ENCODE measurements at regions not wholly inside any gene's neighbourhood (a gene's known extent, or its start where the extent isn't known, plus 50 kb on each side); places are given as distances from the start of the nearest gene placed in this dataset.

- TF ChIP-seq TAF1 (IDR thresholded peaks at IDR 0.05; ENCODE audit: low read depth) (no peak), NFIC (IDR thresholded peaks at IDR 0.05) (no peak), EGR1 (IDR thresholded peaks at IDR 0.05) (no peak), RAD21 (IDR thresholded peaks at IDR 0.05; ENCODE audit: low read depth) (no peak), FOXM1 (IDR thresholded peaks at IDR 0.05; ENCODE audit: borderline replicate concordance, low read depth) (no peak), YY1 (IDR thresholded peaks at IDR 0.05; ENCODE audit: low read depth) (no peak), EP300 (IDR thresholded peaks at IDR 0.05; ENCODE audit: borderline replicate concordance) (no peak), CREB1 (IDR thresholded peaks at IDR 0.05; ENCODE audit: low read depth) (no peak), TCF12 (IDR thresholded peaks at IDR 0.05; ENCODE audit: low read depth) (no peak), ZBTB7A (IDR thresholded peaks at IDR 0.05; ENCODE audit: low read depth) (no peak), USF1 (IDR thresholded peaks at IDR 0.05) (no peak), CEBPB (IDR thresholded peaks at IDR 0.05) (no peak), MAX (IDR thresholded peaks at IDR 0.05) (no peak), TEAD4 (IDR thresholded peaks at IDR 0.05) (no peak), REST (IDR thresholded peaks at IDR 0.05; ENCODE audit: low read depth) (no peak)
Measured at GRCh38 chr13:31543190-31543589, 196.1 kb upstream of the RXFP2 start.

GRCh38 chr13:31545616-31546015 lies 193.7 kb upstream of the RXFP2 start:
- no peak for TF ChIP-seq TAF1 (IDR thresholded peaks at IDR 0.05; ENCODE audit: low read depth)
- TF ChIP-seq NFIC (IDR thresholded peaks at IDR 0.05), result no peak
- no peak for TF ChIP-seq TEAD4 (IDR thresholded peaks at IDR 0.05)
- TF ChIP-seq ZBTB7A (IDR thresholded peaks at IDR 0.05; ENCODE audit: low read depth), result no peak
- TF ChIP-seq EGR1 (IDR thresholded peaks at IDR 0.05), result no peak
- TF ChIP-seq TCF12 (IDR thresholded peaks at IDR 0.05; ENCODE audit: low read depth), result no peak
- no peak for TF ChIP-seq FOXM1 (IDR thresholded peaks at IDR 0.05; ENCODE audit: borderline replicate concordance, low read depth)
- TF ChIP-seq MAX (IDR thresholded peaks at IDR 0.05), result no peak
- no peak for TF ChIP-seq YY1 (IDR thresholded peaks at IDR 0.05; ENCODE audit: low read depth)
- TF ChIP-seq REST (IDR thresholded peaks at IDR 0.05; ENCODE audit: low read depth), result no peak
- TF ChIP-seq CREB1 (IDR thresholded peaks at IDR 0.05; ENCODE audit: low read depth), result no peak
- TF ChIP-seq EP300 (IDR thresholded peaks at IDR 0.05; ENCODE audit: borderline replicate concordance), result no peak
- TF ChIP-seq CEBPB (IDR thresholded peaks at IDR 0.05), result no peak
- no peak for TF ChIP-seq RAD21 (IDR thresholded peaks at IDR 0.05; ENCODE audit: low read depth)
- no peak for TF ChIP-seq USF1 (IDR thresholded peaks at IDR 0.05)

GRCh38 chr13:31556376-31556775 lies 182.9 kb upstream of the RXFP2 start:
- TF ChIP-seq TCF12 (IDR thresholded peaks at IDR 0.05; ENCODE audit: low read depth) (no peak), TEAD4 (IDR thresholded peaks at IDR 0.05) (no peak), CEBPB (IDR thresholded peaks at IDR 0.05) (no peak)

GRCh38 chr13:31587698-31588266 lies 151.5 kb upstream of the RXFP2 start:
- no peak for TF ChIP-seq TAF1 (IDR thresholded peaks at IDR 0.05; ENCODE audit: low read depth)
- no peak for TF ChIP-seq MAX (IDR thresholded peaks at IDR 0.05)
- TF ChIP-seq REST (IDR thresholded peaks at IDR 0.05; ENCODE audit: low read depth), result no peak
- no peak for TF ChIP-seq TEAD4 (IDR thresholded peaks at IDR 0.05)
- no peak for TF ChIP-seq CREB1 (IDR thresholded peaks at IDR 0.05; ENCODE audit: low read depth)
- no peak for TF ChIP-seq EP300 (IDR thresholded peaks at IDR 0.05; ENCODE audit: borderline replicate concordance)
- TF ChIP-seq RAD21 (IDR thresholded peaks at IDR 0.05; ENCODE audit: low read depth), result no peak
- TF ChIP-seq CEBPB (IDR thresholded peaks at IDR 0.05), result no peak
- no peak for TF ChIP-seq ZBTB7A (IDR thresholded peaks at IDR 0.05; ENCODE audit: low read depth)
- TF ChIP-seq YY1 (IDR thresholded peaks at IDR 0.05; ENCODE audit: low read depth), result no peak
- TF ChIP-seq NFIC (IDR thresholded peaks at IDR 0.05), result no peak
- TF ChIP-seq TCF12 (IDR thresholded peaks at IDR 0.05; ENCODE audit: low read depth), result no peak
- no peak for TF ChIP-seq FOXM1 (IDR thresholded peaks at IDR 0.05; ENCODE audit: borderline replicate concordance, low read depth)
- TF ChIP-seq EGR1 (IDR thresholded peaks at IDR 0.05), result no peak
